Renal cortical epithelial cell (primary cell): ENCODE measurements at regions not wholly inside any gene's neighbourhood (a gene's known extent, or its start where the extent isn't known, plus 50 kb on each side); places are given as distances from the start of the nearest gene placed in this dataset.

Experiments
- DNase-seq: peaks from one replicate; pipeline ENCODE4 v3.0.0-alpha.2; 2011; ENCODE audit warnings: low read depth

GRCh38 chr10:76666891-76667290, 970.7 kb downstream of the KCNMA1 start:
- no peak for DNase-seq

- no peak for DNase-seq
These were observed 972.6 kb downstream of the KCNMA1 start for GRCh38 chr10:76665029-76665428.

- DNase-seq, result no peak
These were observed 980.1 kb downstream of the KCNMA1 start for GRCh38 chr10:76657337-76658012.

GRCh38 chr10:76651154-76651553, 986.5 kb downstream of the KCNMA1 start:
- DNase-seq, result no peak

GRCh38 chr10:76649723-76650127, 987.9 kb downstream of the KCNMA1 start:
- DNase-seq, result peak; percentile 65

- no peak for DNase-seq
These were observed 988.4 kb downstream of the KCNMA1 start for GRCh38 chr10:76649254-76649653.

GRCh38 chr10:76647301-76647700, 990.3 kb downstream of the KCNMA1 start:
- DNase-seq, result peak; percentile 26

- DNase-seq, result no peak
These were observed 992.3 kb downstream of the KCNMA1 start for GRCh38 chr10:76645341-76645740.

GRCh38 chr10:76644476-76644875, 993.1 kb downstream of the KCNMA1 start:
- no peak for DNase-seq

GRCh38 chr10:76643511-76643911, 994.1 kb downstream of the KCNMA1 start:
- DNase-seq, result no peak

GRCh38 chr10:76642358-76642757, 995.2 kb downstream of the KCNMA1 start:
- no peak for DNase-seq

- DNase-seq, result no peak
These were observed 996.4 kb downstream of the KCNMA1 start for GRCh38 chr10:76641215-76641614.

- no peak for DNase-seq
These were observed 996.8 kb downstream of the KCNMA1 start for GRCh38 chr10:76640806-76641205.

GRCh38 chr10:76632767-76633051, 1004.9 kb downstream of the KCNMA1 start:
- peak; percentile 27 for DNase-seq

GRCh38 chr10:76631884-76632766, 1005.5 kb downstream of the KCNMA1 start:
- no peak for DNase-seq

GRCh38 chr10:76631036-76631670, 1006.5 kb downstream of the KCNMA1 start:
- no peak for DNase-seq

GRCh38 chr10:76628801-76629200, 1008.8 kb downstream of the KCNMA1 start:
- no peak for DNase-seq

- DNase-seq, result no peak
These were observed 1011.2 kb downstream of the KCNMA1 start for GRCh38 chr10:76626386-76626785.

GRCh38 chr10:76624470-76624869, 1013.1 kb downstream of the KCNMA1 start:
- DNase-seq, result no peak

GRCh38 chr10:76621886-76622620, 1015.6 kb downstream of the KCNMA1 start:
- no peak for DNase-seq

- peak; percentile 89 for DNase-seq
These were observed 1019.0 kb downstream of the KCNMA1 start for GRCh38 chr10:76618641-76619040.

GRCh38 chr10:76618171-76618570, 1019.4 kb downstream of the KCNMA1 start:
- DNase-seq, result no peak
